Psoas muscle (tissue), 7 donors: ENCODE measurements at regions not wholly inside any gene's neighbourhood (a gene's known extent, or its start where the extent isn't known, plus 50 kb on each side); places are given as distances from the start of the nearest gene placed in this dataset.

Source experiments
- ATAC-seq, 4 donors: fragments of 200-7000 bp; cut with Tn5 transposase; one replicate each; pipeline ENCODE4 v1.9.1; 2020; ENCODE audit warnings: moderate library complexity in 3 of 4, mild to moderate bottlenecking in 2 of 4
- DNase-seq, 2 donors: peaks; one replicate each; pipeline ENCODE4 v3.0.0-alpha.2; 2020
- H3K27ac ChIP-seq: fragments of 200-600 bp; one replicate; pipeline ENCODE4 v1.8.0; 2022
- H3K27me3 ChIP-seq, 3 donors: fragments of 200-600 bp in 1 of 3; one replicate each; pipeline versions ENCODE4 v1.6.1 to v1.8.0; 2013 to 2022; ENCODE audit warnings: low read length in 2 of 3, mild to moderate bottlenecking in 2 of 3, moderate library complexity in 1 of 3; ENCODE audit not compliant: insufficient read depth in 3 of 3
- H3K36me3 ChIP-seq, 2 donors: fragments of 200-600 bp in 1 of 2; one replicate each; pipeline versions ENCODE4 v1.6.1 to v1.8.0; 2013 to 2022; ENCODE audit warnings: low read depth in 1 of 2, mild to moderate bottlenecking in 1 of 2, moderate library complexity in 1 of 2; ENCODE audit not compliant: insufficient read depth in 1 of 2
- H3K4me1 ChIP-seq: fragments of 200-600 bp; one replicate; pipeline ENCODE4 v1.8.0; 2022
- H3K4me3 ChIP-seq: fragments of 200-600 bp; one replicate; pipeline ENCODE4 v1.8.0; 2022; ENCODE audit warnings: mild to moderate bottlenecking
- H3K9me3 ChIP-seq: fragments of 200-600 bp; one replicate; pipeline ENCODE4 v1.8.0; 2022
- CTCF ChIP-seq: fragments of 200-600 bp; IDR thresholded peaks from one replicate; pipeline ENCODE4 v1.8.0; 2022; ENCODE audit warnings: antibody characterized with exemption
- WGBS, 3 donors: extraction: QIAGEN DNeasy Blood & Tissue Kit; methylation state at CpG; one replicate each; pipeline versions ENCODE4 v1.1.6 to v1.1.7; 2013; 5-methylcytosine and 5-hydroxymethylcytosine counted together
- intact Hi-C, 2 donors: fragments of 100-400 bp; cut with DNase I; formaldehyde crosslinking; loops; one replicate each; pipeline versions ENCODE4 v1.11.0 to v1.14.2; 2022
- donor health status: healthy with polysubstance abuse.
- donor health status: DM: no; HTN: no; CAD: no; lungs with moderate emphysema.
- donor health status: Bipolar disorder and iron deficiency.
- donor health status: healthy.
- donor health status: DM: yes; HTN: yes; CAD: no.
- donor health status: DM: no; HTN: no; CAD: no.
- donor health status: DM: yes; HTN: yes; CAD: no.

- H3K36me3 ChIP-seq, result no peaks in the 10 kb centered on the region
- no peaks in the 10 kb centered on the region for H3K27me3 ChIP-seq
- ATAC-seq, result no peak
- WGBS, 3 donors, result 79 to 84% (median 83%) methylated on average over 3 of the region's 3 CpGs
- no peak for DNase-seq
- no peak for TF ChIP-seq CTCF
- intact Hi-C loops, result no loop called here
- H3K27ac ChIP-seq, result no peak overlapping the region
- H3K9me3 ChIP-seq, result no peaks in the 10 kb centered on the region
- H3K4me3 ChIP-seq, result no peak overlapping the region
- H3K4me1 ChIP-seq, result no peaks in the 10 kb centered on the region
Observed at GRCh38 chr1:195618287-195618686, 990.0 kb downstream of the KCNT2 start.

DNA sequence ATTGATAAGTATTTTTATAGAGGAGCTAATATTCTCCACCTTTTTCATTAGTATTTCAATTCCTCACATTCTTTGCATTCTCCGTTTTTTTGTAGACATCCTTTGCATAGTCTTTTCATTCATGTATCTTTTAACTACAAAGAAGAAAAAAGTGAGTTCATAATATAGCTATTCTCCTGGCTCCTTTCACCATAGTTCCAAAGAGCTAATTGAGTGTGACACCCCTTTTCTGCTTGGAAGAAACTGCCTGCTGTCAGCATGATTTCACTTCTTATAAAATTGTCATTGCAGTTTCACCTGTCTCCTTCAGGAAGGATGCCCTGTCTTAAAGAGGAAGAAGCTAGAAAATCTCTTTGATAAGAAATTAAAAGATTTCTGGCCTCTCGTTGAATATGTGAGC, 991.1 kb downstream of the KCNT2 start:
- intact Hi-C loops, result no loop called here
- Histone ChIP-seq H3K4me1 (no peaks in the 10 kb centered on the region), H3K36me3 (no peaks in the 10 kb centered on the region), H3K27me3 (no peaks in the 10 kb centered on the region), H3K9me3 (no peaks in the 10 kb centered on the region), H3K4me3 (no peak overlapping the region), H3K27ac (no peak overlapping the region)
- DNase-seq (no peak), ATAC-seq (no peak)
- WGBS, 3 donors, result 67 to 71% (median 67%) methylated on average over 2 of the region's 2 CpGs
- TF ChIP-seq CTCF, result no peak

DNA sequence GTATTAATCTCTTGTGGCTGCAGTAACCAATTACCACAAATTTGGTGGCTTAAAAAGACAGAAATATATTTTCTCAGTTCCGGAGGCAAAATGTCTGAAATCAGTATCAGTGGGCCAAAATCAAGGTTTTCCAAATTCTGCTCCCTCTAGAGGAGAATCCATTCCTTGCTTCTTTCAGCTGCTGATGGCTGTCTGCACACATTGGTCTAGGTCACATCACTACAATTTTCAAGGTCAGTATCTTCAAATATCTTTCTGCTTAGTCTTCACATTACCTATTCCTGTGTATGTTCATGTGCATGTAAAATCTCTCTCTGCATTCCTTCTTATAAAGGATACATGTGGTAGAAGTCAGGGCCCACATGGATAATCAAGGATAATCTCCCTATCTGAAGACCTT, 999.4 kb downstream of the KCNT2 start:
- no peak for DNase-seq
- no peak for ATAC-seq
- Histone ChIP-seq H3K4me3 (no peak overlapping the region), H3K4me1 (no peaks in the 10 kb centered on the region), H3K36me3 (no peaks in the 10 kb centered on the region), H3K27ac (no peak overlapping the region), H3K27me3 (no peaks in the 10 kb centered on the region), H3K9me3 (no peaks in the 10 kb centered on the region)
- TF ChIP-seq CTCF, result no peak
- intact Hi-C loops, result no loop called here
- WGBS, 3 donors, result 69 to 83% (median 82%) methylated on average over 1 of the region's 1 CpG

GRCh38 chr1:195606483-195606882, 1001.8 kb downstream of the KCNT2 start:
- ATAC-seq (no peak), DNase-seq (no peak)
- no peak for TF ChIP-seq CTCF
- WGBS, 3 donors, result 80 to 88% (median 86%) methylated on average over 1 of the region's 1 CpG
- Histone ChIP-seq H3K4me1 (no peaks in the 10 kb centered on the region), H3K36me3 (no peaks in the 10 kb centered on the region), H3K27me3 (no peaks in the 10 kb centered on the region), H3K4me3 (no peak overlapping the region), H3K27ac (no peak overlapping the region), H3K9me3 (no peaks in the 10 kb centered on the region)
- intact Hi-C loops, result no loop called here

DNA sequence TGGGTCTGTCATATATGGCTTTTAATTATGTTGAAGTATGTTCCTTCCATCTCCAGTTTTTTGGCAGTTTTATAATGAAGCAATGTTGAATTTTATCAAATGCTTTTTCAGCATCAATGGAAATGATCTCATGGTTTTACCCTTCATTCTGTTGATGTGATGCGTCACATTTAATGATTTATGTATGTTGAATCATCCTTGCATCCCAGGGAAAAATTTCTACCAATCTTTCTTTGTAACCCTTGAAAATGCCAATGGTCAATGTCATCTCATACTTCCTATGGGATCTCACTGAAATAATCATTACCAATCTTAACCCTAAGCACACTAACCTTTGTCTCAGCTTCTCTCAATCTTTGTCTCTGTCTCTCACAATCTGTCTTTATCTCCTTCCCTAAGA, 1004.0 kb downstream of the KCNT2 start:
- Histone ChIP-seq H3K4me1 (no peaks in the 10 kb centered on the region), H3K27ac (no peak overlapping the region), H3K27me3 (no peaks in the 10 kb centered on the region), H3K36me3 (no peaks in the 10 kb centered on the region), H3K9me3 (no peaks in the 10 kb centered on the region), H3K4me3 (no peak overlapping the region)
- no peak for DNase-seq
- no peak for TF ChIP-seq CTCF
- intact Hi-C loops, result no loop called here
- no peak for ATAC-seq
- WGBS, 3 donors, result 86 to 97% (median 92%) methylated on average over 1 of the region's 1 CpG
